ENCODE measurements at regions not wholly inside any gene's neighbourhood (a gene's known extent, or its start where the extent isn't known, plus 50 kb on each side); places are given as distances from the start of the nearest gene placed in this dataset.
"Not testable (repeated sequence)": the region's sequence is repeated elsewhere in the genome, so short reads cannot be mapped to it uniquely, and the experiment has no call there.

- DNase-seq = no peak
These were observed 1235.0 kb upstream of the SORCS1 start for GRCh38 chr10:108399465-108399864.

GRCh38 chr10:108393089-108393488 lies 1228.6 kb upstream of the SORCS1 start:
- DNase-seq = peak; percentile 17

- peak; percentile 55 for DNase-seq
These were observed 1227.8 kb upstream of the SORCS1 start for GRCh38 chr10:108392286-108392685.

- no peak for DNase-seq
These were observed 1224.2 kb upstream of the SORCS1 start for GRCh38 chr10:108388706-108389105.

- DNase-seq = no peak
These were observed 1221.5 kb upstream of the SORCS1 start for GRCh38 chr10:108385963-108386362.

- no peak for DNase-seq
These were observed 1219.9 kb upstream of the SORCS1 start for GRCh38 chr10:108384378-108384777.

GRCh38 chr10:108378779-108379178 lies 1214.3 kb upstream of the SORCS1 start:
- DNase-seq = no peak

GRCh38 chr10:108375691-108376090 lies 1211.2 kb upstream of the SORCS1 start:
- DNase-seq = peak; percentile 66

- DNase-seq = no peak
These were observed 1210.5 kb upstream of the SORCS1 start for GRCh38 chr10:108374991-108375390.

- DNase-seq = no peak
These were observed 1201.0 kb upstream of the SORCS1 start for GRCh38 chr10:108365541-108365940.

- no peak for DNase-seq
These were observed 1199.1 kb upstream of the SORCS1 start for GRCh38 chr10:108363576-108363975.

GRCh38 chr10:108362961-108363360 lies 1198.5 kb upstream of the SORCS1 start:
- DNase-seq = no peak

- no peak for DNase-seq
These were observed 1197.8 kb upstream of the SORCS1 start for GRCh38 chr10:108362296-108362695.

GRCh38 chr10:108360187-108360586 lies 1195.7 kb upstream of the SORCS1 start:
- DNase-seq = peak; percentile 2

- peak; percentile 86 for DNase-seq
These were observed 1194.4 kb upstream of the SORCS1 start for GRCh38 chr10:108358912-108359311.

- DNase-seq = no peak
These were observed 1188.3 kb upstream of the SORCS1 start for GRCh38 chr10:108352771-108353170.

GRCh38 chr10:108348215-108348614 lies 1183.7 kb upstream of the SORCS1 start:
- no peak for DNase-seq

- no peak for DNase-seq
These were observed 1181.6 kb upstream of the SORCS1 start for GRCh38 chr10:108346066-108346465.

- no peak for DNase-seq
These were observed 1173.6 kb upstream of the SORCS1 start for GRCh38 chr10:108338146-108338545.

GRCh38 chr10:108336836-108337235 lies 1172.3 kb upstream of the SORCS1 start:
- DNase-seq = no peak

- peak; percentile 2 for DNase-seq
These were observed 1163.2 kb upstream of the SORCS1 start for GRCh38 chr10:108327706-108328105.

GRCh38 chr10:108323274-108323798 lies 1158.8 kb upstream of the SORCS1 start:
- no peak for DNase-seq

GRCh38 chr10:108319434-108320222 lies 1155.1 kb upstream of the SORCS1 start:
- DNase-seq = no peak

- DNase-seq = not testable (repeated sequence)
These were observed 1151.1 kb upstream of the SORCS1 start for GRCh38 chr10:108315636-108316035.

- no peak for DNase-seq
These were observed 1143.4 kb upstream of the SORCS1 start for GRCh38 chr10:108307925-108308312.
